SKM-1 treated with dmso at 0.1 percent for 144 hours (cell line): ENCODE measurements at regions not wholly inside any gene's neighbourhood (a gene's known extent, or its start where the extent isn't known, plus 50 kb on each side); places are given as distances from the start of the nearest gene placed in this dataset.

Experiments used
- DNase-seq: peaks from one replicate; lab custom pipeline; 2025; ENCODE audit not compliant: unreplicated experiment; lab: John Stamatoyannopoulos, UW

GRCh38 chr4:153137159-153137558 lies 67.1 kb upstream of the TRIM2 start:
- DNase-seq: no peak

DNA sequence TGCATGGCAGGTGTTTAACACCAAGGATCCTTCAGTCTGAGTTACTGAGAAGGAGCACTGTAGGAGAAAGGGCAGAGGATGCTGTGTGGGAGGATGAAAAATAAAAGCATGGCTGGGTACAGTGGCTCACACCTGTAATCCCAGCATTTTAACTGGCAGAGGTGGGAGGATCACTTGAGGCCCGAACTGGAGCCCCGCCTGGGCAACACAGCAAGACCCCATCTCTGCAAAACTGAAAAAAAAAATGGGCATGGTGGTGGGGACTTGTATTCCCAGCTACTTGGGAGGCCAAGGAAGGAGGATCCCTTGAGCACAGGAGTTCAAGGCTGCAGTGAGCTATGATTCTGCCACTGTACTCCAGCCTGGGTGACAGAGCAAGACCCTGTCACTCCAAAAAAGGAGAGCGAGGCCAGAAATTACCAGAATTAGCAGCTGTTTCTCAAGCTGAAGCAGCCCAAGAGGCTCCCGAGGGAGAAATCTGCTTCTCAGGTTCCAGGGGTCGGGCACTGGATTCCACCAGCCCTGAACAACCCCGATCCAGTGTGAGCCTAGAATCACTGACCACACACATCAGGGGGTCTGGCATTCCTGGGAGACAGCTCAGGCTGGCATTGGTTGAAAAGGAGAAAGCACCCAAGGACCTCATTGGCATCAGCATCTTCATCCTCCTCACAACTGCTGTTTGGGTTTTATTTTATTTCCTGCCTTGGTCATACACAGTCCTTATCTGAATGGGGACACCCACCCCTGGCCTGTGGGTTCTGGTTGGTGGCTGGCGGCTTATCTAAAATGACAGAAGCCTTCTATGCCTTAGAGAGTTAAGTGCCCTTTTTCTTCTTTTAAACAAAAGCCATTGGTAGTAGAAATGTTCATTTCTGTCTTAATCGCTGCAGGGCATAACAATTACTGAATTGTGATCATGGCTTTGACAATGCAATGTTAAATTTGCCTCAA lies 66.3 kb upstream of the TRIM2 start:
- DNase-seq: no peak

- peak; percentile 84 for DNase-seq
Measured at GRCh38 chr4:153138736-153139135, 65.5 kb upstream of the TRIM2 start.

DNA sequence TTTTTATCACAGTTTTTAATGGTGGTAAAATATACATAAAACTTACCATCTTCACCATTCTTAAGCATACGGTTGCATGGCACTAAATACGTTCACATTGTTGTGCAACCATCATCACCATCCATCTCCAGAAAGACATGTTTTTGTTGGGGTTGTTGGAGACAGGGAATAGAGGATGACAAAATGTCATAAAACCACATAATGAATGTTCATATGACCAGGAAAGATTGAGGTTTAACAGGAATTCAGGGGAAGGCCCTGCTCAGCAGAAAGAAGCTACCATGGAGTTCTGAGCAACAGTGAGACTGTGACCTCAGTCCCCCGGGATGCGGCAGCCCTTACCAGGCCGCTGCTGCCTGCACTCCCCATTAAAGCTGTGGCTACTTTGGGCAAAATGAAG lies 63.9 kb upstream of the TRIM2 start:
- no peak for DNase-seq

- DNase-seq: no peak
Measured at GRCh38 chr4:153141238-153141637, 63.0 kb upstream of the TRIM2 start.

GRCh38 chr4:153142700-153143438 lies 61.4 kb upstream of the TRIM2 start:
- DNase-seq: peak; percentile 50

- DNase-seq: no peak
Measured at GRCh38 chr4:153143527-153144348, 60.5 kb upstream of the TRIM2 start.

GRCh38 chr4:153146031-153146430 lies 58.2 kb upstream of the TRIM2 start:
- DNase-seq: no peak

DNA sequence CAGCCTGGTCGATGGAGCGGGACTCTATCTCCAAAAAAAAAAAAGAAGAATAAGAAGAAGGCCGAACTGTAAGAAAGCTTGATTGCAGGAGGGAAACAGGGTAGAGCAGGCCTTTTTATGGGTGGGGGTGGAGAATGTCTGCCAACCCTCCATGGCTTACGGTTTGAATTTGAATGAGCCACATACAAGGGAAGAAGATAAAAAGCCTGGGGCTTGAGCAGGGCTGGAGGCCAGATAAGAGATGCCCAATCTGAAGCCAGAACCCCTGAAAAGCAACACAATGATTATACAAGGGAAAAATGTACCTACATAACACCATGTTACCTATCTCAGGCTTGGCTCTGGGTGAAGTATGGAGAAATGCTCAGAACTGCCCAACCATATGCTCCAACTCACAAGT lies 57.3 kb upstream of the TRIM2 start:
- no peak for DNase-seq

GRCh38 chr4:153148791-153149190 lies 55.5 kb upstream of the TRIM2 start:
- DNase-seq: no peak

DNA sequence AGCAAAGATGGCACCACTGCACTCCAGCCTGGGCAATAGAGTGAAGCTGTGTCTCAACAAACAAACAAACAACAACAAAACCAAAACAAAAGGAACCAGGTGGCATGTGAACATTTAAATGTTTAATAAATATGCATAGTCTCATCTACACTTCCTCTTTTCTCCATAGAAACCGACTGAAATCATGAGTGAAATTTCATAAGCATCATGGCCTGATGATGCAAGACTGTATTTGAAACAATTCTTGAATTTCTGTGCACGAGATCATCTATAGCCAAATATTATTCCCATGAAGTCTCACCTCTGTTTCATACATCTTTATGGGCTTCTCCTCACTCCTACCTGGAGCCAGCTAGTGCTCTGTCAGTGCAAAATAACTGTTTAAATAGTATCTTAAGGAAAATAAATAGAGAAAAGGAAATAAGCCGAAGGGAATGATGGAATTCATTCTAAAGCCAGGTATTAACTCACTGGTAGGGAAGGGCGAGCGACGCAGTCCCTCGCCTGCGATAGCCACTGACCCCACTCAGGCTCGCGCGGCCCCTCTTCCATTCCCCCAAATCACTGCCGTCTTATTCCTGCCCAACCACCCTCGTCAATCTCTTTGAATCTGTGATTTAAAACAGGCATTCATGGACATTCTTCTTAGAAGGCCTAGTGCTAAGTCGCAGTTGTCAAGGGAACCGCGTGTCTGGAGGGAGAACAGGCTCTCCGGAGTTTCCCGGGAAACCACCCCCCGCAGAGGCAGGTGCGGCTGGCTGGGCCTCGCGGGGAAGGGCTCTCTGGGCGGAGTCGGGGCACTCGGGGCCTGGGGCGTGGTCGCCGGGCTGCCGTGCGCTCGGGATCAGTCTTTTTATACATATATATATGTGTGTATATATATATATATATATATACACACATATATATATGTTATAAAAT lies 52.4 kb upstream of the TRIM2 start:
- DNase-seq: peak; percentile 80

DNA sequence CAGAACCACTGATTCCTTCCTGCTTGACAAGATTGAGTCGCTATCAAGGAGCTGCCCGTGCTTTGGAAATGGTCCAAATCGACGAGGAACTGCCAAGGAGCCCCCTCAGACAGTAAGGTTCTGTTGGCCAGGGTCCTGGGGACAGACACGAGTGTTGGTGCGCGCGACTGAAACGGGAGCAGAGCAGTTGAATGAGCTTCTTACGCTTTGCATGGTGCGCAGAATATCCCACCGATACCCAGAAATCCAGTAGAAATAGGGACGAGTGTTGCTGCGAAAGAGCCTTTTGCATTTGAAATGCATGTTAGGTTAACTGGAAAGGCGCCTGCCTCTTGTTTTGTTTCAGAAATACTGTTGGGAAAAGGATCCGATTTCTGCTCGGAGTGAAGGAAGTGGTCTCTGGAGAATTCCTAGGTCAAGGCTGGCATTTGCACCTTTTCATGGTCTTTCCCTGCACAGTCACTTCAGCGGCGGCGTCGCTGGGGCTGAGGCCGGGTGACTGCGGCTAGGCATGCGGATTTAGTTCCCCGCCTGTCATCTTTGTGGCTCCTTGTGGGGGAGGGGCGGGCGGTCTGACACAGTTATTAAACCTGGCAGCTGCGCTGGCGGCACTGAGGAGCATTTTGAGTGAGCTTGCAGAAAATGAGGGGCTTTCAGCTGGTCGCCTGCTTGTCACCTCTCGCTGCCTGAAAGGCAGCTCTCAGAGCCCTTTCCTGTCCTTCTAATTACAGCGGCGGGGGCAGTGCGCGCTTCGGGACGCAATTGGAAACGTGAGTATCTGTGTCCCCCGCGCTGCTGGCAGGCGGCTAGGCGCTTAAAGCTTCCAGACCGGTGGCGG lies 51.5 kb upstream of the TRIM2 start:
- peak; percentile 39 for DNase-seq

DNA sequence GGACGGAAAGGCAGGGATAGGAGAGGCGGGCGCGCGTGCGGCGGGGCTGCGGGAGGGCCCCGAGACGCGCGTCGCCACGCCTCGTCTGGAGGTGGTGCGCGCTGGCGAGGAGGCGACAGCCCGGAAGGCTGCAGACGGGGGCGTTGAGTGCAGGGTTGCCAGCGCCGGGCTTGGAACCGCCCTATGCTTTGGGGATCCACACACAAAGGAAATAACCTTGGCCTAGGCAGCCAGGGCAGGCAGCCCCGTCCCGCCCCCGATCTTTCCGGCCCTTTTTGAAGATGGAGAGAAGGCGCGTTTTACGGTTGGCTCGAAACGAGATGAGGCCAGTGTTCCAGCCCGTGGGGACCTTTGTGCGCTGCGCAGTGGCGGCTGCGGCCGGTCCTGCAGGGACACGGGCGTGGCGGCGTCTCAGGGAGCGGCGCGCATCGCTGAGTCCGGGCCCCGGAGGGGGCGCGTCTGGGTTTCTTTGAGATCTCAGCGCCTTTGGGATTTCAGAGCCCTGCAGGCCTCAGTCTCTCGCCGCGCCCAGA lies 50.8 kb upstream of the TRIM2 start:
- peak; percentile 39 for DNase-seq

- DNase-seq: no peak
Measured at GRCh38 chr4:153154007-153154975, 50.0 kb upstream of the TRIM2 start.
